ENCODE measurements at regions not wholly inside any gene's neighbourhood (a gene's known extent, or its start where the extent isn't known, plus 50 kb on each side); places are given as distances from the start of the nearest gene placed in this dataset.

GRCh38 chr2:16869711-16870110 lies 204.1 kb upstream of the CYRIA start:
- no peak for DNase-seq

- no peak for DNase-seq
These were observed 196.8 kb upstream of the CYRIA start for GRCh38 chr2:16862471-16862870.

- DNase-seq: no peak
These were observed 195.9 kb upstream of the CYRIA start for GRCh38 chr2:16861530-16861929.

- DNase-seq: no peak
These were observed 195.5 kb upstream of the CYRIA start for GRCh38 chr2:16861111-16861510.

GRCh38 chr2:16860627-16861026 lies 195.0 kb upstream of the CYRIA start:
- DNase-seq: no peak

GRCh38 chr2:16855183-16855582 lies 189.5 kb upstream of the CYRIA start:
- DNase-seq: no peak

GRCh38 chr2:16853088-16853487 lies 187.5 kb upstream of the CYRIA start:
- peak; percentile 9 for DNase-seq

- no peak for DNase-seq
These were observed 187.0 kb upstream of the CYRIA start for GRCh38 chr2:16852651-16853050.

GRCh38 chr2:16851126-16851525 lies 185.5 kb upstream of the CYRIA start:
- no peak for DNase-seq

- no peak for DNase-seq
These were observed 175.0 kb upstream of the CYRIA start for GRCh38 chr2:16840496-16841172.

GRCh38 chr2:16832910-16833309 lies 167.3 kb upstream of the CYRIA start:
- DNase-seq: no peak

- DNase-seq: no peak
These were observed 163.2 kb upstream of the CYRIA start for GRCh38 chr2:16828828-16829160.

- no peak for DNase-seq
These were observed 162.6 kb upstream of the CYRIA start for GRCh38 chr2:16828044-16828827.

- DNase-seq: no peak
These were observed 158.8 kb upstream of the CYRIA start for GRCh38 chr2:16824472-16824871.

GRCh38 chr2:16821692-16822091 lies 156.1 kb upstream of the CYRIA start:
- peak; percentile 63 for DNase-seq

GRCh38 chr2:16818203-16818556 lies 152.5 kb upstream of the CYRIA start:
- no peak for DNase-seq

GRCh38 chr2:16817305-16818202 lies 151.9 kb upstream of the CYRIA start:
- no peak for DNase-seq

GRCh38 chr2:16816522-16816921 lies 150.9 kb upstream of the CYRIA start:
- DNase-seq: no peak

- no peak for DNase-seq
These were observed 150.4 kb upstream of the CYRIA start for GRCh38 chr2:16816016-16816415.

- no peak for DNase-seq
These were observed 148.0 kb upstream of the CYRIA start for GRCh38 chr2:16813593-16813992.

- DNase-seq: no peak
These were observed 132.8 kb upstream of the CYRIA start for GRCh38 chr2:16798472-16798871.

- no peak for DNase-seq
These were observed 125.9 kb upstream of the CYRIA start for GRCh38 chr2:16791496-16791895.

GRCh38 chr2:16785149-16785548 lies 119.5 kb upstream of the CYRIA start:
- DNase-seq: peak; percentile 15

GRCh38 chr2:16784652-16785051 lies 119.0 kb upstream of the CYRIA start:
- DNase-seq: peak; percentile 8
